ENCODE measurements at regions not wholly inside any gene's neighbourhood (a gene's known extent, or its start where the extent isn't known, plus 50 kb on each side); places are given as distances from the start of the nearest gene placed in this dataset.

- Mint-ChIP-seq H3K4me3 (no peak overlapping the region), H3K27ac (no peak overlapping the region), H3K36me3 (ENCODE audit: low read depth) (no peaks in the 10 kb centered on the region), H3K27me3 (no peaks in the 10 kb centered on the region), H3K4me1 (ENCODE audit: low read depth) (no peaks in the 10 kb centered on the region), H3K9me3 (no peaks in the 10 kb centered on the region)
- DNase-seq: no peak
These were observed 442.2 kb downstream of the HDGFL1 start for GRCh38 chr6:23011615-23012014.

DNA sequence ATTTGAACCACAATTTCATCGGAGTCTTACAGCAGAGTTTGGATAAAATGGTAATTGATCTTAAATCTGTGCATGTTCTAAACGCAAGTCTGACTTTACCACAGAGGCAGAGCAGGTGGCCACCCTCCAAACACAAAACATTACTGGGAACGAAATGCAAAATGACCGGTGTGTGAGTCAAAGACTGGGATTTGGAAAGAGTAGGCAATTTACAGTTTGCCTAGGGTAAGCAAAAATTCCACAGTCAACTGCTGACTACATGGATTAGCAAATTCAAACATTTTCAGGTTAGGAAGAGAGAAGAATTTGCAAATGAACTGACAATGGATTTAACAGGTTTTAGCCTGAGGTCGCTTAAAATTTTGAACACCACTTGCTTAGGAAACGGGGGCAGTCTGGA lies 444.4 kb downstream of the HDGFL1 start:
- Mint-ChIP-seq H3K4me3 (no peak overlapping the region), H3K36me3 (ENCODE audit: low read depth) (no peaks in the 10 kb centered on the region), H3K9me3 (no peaks in the 10 kb centered on the region), H3K4me1 (ENCODE audit: low read depth) (no peaks in the 10 kb centered on the region), H3K27me3 (no peaks in the 10 kb centered on the region), H3K27ac (no peak overlapping the region)
- DNase-seq: no peak

GRCh38 chr6:23016696-23017095 lies 447.3 kb downstream of the HDGFL1 start:
- H3K36me3 Mint-ChIP-seq (ENCODE audit: low read depth): no peaks in the 10 kb centered on the region
- H3K9me3 Mint-ChIP-seq: peaks cover 1% of the 10 kb centered on the region
- H3K4me3 Mint-ChIP-seq: no peak overlapping the region
- no peak overlapping the region for H3K27ac Mint-ChIP-seq
- no peaks in the 10 kb centered on the region for H3K27me3 Mint-ChIP-seq
- no peak for DNase-seq
- H3K4me1 Mint-ChIP-seq (ENCODE audit: low read depth): no peaks in the 10 kb centered on the region

GRCh38 chr6:23021487-23021886 lies 452.1 kb downstream of the HDGFL1 start:
- no peak overlapping the region for H3K27ac Mint-ChIP-seq
- DNase-seq: no peak
- no peaks in the 10 kb centered on the region for H3K4me1 Mint-ChIP-seq (ENCODE audit: low read depth)
- H3K9me3 Mint-ChIP-seq: peaks cover 4% of the 10 kb centered on the region
- no peak overlapping the region for H3K4me3 Mint-ChIP-seq
- no peaks in the 10 kb centered on the region for H3K36me3 Mint-ChIP-seq (ENCODE audit: low read depth)
- H3K27me3 Mint-ChIP-seq: no peaks in the 10 kb centered on the region

- H3K27me3 Mint-ChIP-seq: no peaks in the 10 kb centered on the region
- H3K36me3 Mint-ChIP-seq (ENCODE audit: low read depth): no peaks in the 10 kb centered on the region
- no peak for DNase-seq
- no peak overlapping the region for H3K27ac Mint-ChIP-seq
- H3K9me3 Mint-ChIP-seq: peaks cover 4% of the 10 kb centered on the region
- H3K4me3 Mint-ChIP-seq: no peak overlapping the region
- H3K4me1 Mint-ChIP-seq (ENCODE audit: low read depth): no peaks in the 10 kb centered on the region
These were observed 457.9 kb downstream of the HDGFL1 start for GRCh38 chr6:23027281-23027680.

GRCh38 chr6:23031986-23032385 lies 462.6 kb downstream of the HDGFL1 start:
- Mint-ChIP-seq H3K4me1 (ENCODE audit: low read depth) (no peaks in the 10 kb centered on the region), H3K4me3 (no peak overlapping the region), H3K36me3 (ENCODE audit: low read depth) (no peaks in the 10 kb centered on the region), H3K27ac (no peak overlapping the region), H3K27me3 (no peaks in the 10 kb centered on the region), H3K9me3 (peaks cover 4% of the 10 kb centered on the region)
- no peak for DNase-seq

GRCh38 chr6:23034926-23035325 lies 465.6 kb downstream of the HDGFL1 start:
- H3K4me3 Mint-ChIP-seq: no peak overlapping the region
- H3K27ac Mint-ChIP-seq: no peak overlapping the region
- H3K9me3 Mint-ChIP-seq: peaks cover 4% of the 10 kb centered on the region
- no peaks in the 10 kb centered on the region for H3K4me1 Mint-ChIP-seq (ENCODE audit: low read depth)
- H3K36me3 Mint-ChIP-seq (ENCODE audit: low read depth): no peaks in the 10 kb centered on the region
- no peaks in the 10 kb centered on the region for H3K27me3 Mint-ChIP-seq
- DNase-seq: no peak

- Mint-ChIP-seq H3K36me3 (ENCODE audit: low read depth) (no peaks in the 10 kb centered on the region), H3K27ac (no peak overlapping the region), H3K4me1 (ENCODE audit: low read depth) (no peaks in the 10 kb centered on the region), H3K27me3 (no peaks in the 10 kb centered on the region), H3K9me3 (no peaks in the 10 kb centered on the region), H3K4me3 (no peak overlapping the region)
- no peak for DNase-seq
These were observed 467.1 kb downstream of the HDGFL1 start for GRCh38 chr6:23036406-23036983.

DNA sequence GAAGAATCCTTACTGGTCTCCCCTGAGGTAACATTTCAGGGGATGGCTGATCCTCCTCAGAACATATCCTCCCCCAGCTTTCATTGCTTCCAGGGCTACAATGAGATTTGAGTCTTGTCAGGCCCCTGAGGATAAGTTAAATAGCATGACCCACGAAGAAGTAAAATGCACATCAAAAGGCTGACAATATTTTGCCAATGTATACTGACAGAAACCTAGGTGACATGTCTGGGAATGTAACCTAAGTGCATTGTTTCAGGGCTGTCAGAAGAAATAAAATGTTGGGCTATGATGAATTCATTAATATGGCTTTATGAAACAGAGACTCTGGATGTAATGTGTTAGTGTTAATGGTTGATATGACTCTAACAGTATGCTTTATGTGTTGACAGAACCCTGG lies 471.5 kb downstream of the HDGFL1 start:
- Mint-ChIP-seq H3K9me3 (peaks cover 2% of the 10 kb centered on the region), H3K27me3 (no peaks in the 10 kb centered on the region), H3K4me3 (no peak overlapping the region), H3K27ac (no peak overlapping the region), H3K4me1 (ENCODE audit: low read depth) (no peaks in the 10 kb centered on the region), H3K36me3 (ENCODE audit: low read depth) (no peaks in the 10 kb centered on the region)
- DNase-seq: no peak

DNA sequence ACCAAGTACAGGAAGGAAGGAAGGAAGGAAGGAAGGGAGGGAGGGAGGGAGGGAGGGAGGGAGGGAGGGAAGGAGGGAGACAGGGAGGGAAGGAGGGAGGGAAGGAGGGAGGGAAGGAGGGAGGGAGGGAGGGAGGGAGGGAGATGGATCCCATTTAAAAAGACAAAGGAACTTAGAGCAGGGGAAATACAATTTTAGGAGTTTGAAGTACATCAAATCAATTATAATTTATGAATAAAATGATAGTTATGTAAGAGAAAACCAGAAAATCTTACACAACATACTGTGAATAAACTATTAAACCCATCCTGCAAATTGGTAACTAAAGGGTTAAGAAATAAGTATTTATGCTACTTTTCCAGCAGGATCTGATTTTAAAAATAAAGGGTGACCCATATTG lies 475.9 kb downstream of the HDGFL1 start:
- no peaks in the 10 kb centered on the region for H3K27me3 Mint-ChIP-seq
- no peaks in the 10 kb centered on the region for H3K4me1 Mint-ChIP-seq (ENCODE audit: low read depth)
- no peak overlapping the region for H3K27ac Mint-ChIP-seq
- H3K9me3 Mint-ChIP-seq: peaks cover 4% of the 10 kb centered on the region
- DNase-seq: no peak
- H3K36me3 Mint-ChIP-seq (ENCODE audit: low read depth): no peaks in the 10 kb centered on the region
- H3K4me3 Mint-ChIP-seq: no peak overlapping the region

GRCh38 chr6:23055523-23055922 lies 486.2 kb downstream of the HDGFL1 start:
- Mint-ChIP-seq H3K27ac (no peak overlapping the region), H3K36me3 (ENCODE audit: low read depth) (no peaks in the 10 kb centered on the region), H3K27me3 (no peaks in the 10 kb centered on the region), H3K9me3 (peaks cover 8% of the 10 kb centered on the region), H3K4me3 (no peak overlapping the region), H3K4me1 (ENCODE audit: low read depth) (no peaks in the 10 kb centered on the region)
- no peak for DNase-seq

DNA sequence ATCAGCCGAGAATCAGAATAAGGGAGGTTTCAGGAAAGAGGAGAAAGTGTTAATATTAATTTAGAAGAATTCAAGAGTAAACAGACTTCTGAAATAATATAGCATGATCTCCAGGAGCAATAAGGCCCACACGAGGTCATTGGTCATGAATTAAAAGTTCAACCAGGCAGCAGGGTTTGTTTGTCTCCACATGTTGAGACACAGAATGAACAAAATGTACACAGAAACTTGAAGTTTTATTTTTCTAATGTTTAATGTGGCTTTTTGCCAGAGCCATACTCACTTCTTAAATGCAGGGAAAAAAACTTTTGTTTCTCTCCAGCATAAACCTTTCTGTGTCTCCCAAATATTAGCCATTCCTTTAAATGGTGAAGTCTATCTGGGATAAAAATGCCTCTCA lies 504.5 kb downstream of the HDGFL1 start:
- no peak for DNase-seq
- no peak overlapping the region for H3K27ac Mint-ChIP-seq
- no peaks in the 10 kb centered on the region for H3K4me1 Mint-ChIP-seq (ENCODE audit: low read depth)
- H3K4me3 Mint-ChIP-seq: no peak overlapping the region
- H3K36me3 Mint-ChIP-seq (ENCODE audit: low read depth): no peaks in the 10 kb centered on the region
- H3K27me3 Mint-ChIP-seq: no peaks in the 10 kb centered on the region
- peaks cover 3% of the 10 kb centered on the region for H3K9me3 Mint-ChIP-seq

DNA sequence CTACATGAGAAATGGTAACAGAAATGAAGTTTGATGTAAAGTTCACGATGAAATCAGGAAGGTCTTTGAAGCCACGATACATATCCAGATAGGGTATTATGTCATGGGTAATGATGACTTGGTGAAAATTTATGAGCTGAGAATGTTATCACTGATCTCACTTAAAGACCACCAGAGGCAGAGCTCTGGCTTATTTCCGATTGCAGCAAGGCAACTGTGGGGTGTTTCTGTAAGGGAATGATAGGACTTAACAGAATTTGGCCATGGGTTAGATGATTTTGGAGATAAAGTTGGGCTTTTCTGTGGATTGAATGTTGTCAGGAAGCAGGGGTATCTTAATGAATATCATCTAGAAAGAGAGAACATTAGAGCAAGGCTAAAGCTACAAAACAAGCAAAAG lies 508.4 kb downstream of the HDGFL1 start:
- H3K9me3 Mint-ChIP-seq: no peaks in the 10 kb centered on the region
- H3K4me1 Mint-ChIP-seq (ENCODE audit: low read depth): no peaks in the 10 kb centered on the region
- H3K27ac Mint-ChIP-seq: no peak overlapping the region
- no peak overlapping the region for H3K4me3 Mint-ChIP-seq
- H3K27me3 Mint-ChIP-seq: no peaks in the 10 kb centered on the region
- DNase-seq: no peak
- no peaks in the 10 kb centered on the region for H3K36me3 Mint-ChIP-seq (ENCODE audit: low read depth)

GRCh38 chr6:23081701-23082100 lies 512.3 kb downstream of the HDGFL1 start:
- DNase-seq: no peak
- Mint-ChIP-seq H3K36me3 (ENCODE audit: low read depth) (no peaks in the 10 kb centered on the region), H3K27me3 (no peaks in the 10 kb centered on the region), H3K4me3 (no peak overlapping the region), H3K9me3 (no peaks in the 10 kb centered on the region), H3K4me1 (ENCODE audit: low read depth) (no peaks in the 10 kb centered on the region), H3K27ac (no peak overlapping the region)

- Mint-ChIP-seq H3K27ac (no peak overlapping the region), H3K36me3 (ENCODE audit: low read depth) (no peaks in the 10 kb centered on the region), H3K27me3 (no peaks in the 10 kb centered on the region), H3K9me3 (no peaks in the 10 kb centered on the region), H3K4me1 (ENCODE audit: low read depth) (no peaks in the 10 kb centered on the region), H3K4me3 (no peak overlapping the region)
- DNase-seq: no peak
These were observed 516.7 kb downstream of the HDGFL1 start for GRCh38 chr6:23086100-23086499.

GRCh38 chr6:23087471-23087870 lies 518.1 kb downstream of the HDGFL1 start:
- Mint-ChIP-seq H3K9me3 (no peaks in the 10 kb centered on the region), H3K27me3 (no peaks in the 10 kb centered on the region)
- no peak for DNase-seq

More at GRCh38 chr6:23087471-23087870, 518.1 kb downstream of the HDGFL1 start:
- Mint-ChIP-seq H3K4me3 (no peak overlapping the region), H3K27ac (no peak overlapping the region), H3K4me1 (ENCODE audit: low read depth) (no peaks in the 10 kb centered on the region), H3K36me3 (ENCODE audit: low read depth) (no peaks in the 10 kb centered on the region)
